Gastroesophageal sphincter (tissue), 4 donors: ENCODE measurements at regions not wholly inside any gene's neighbourhood (a gene's known extent, or its start where the extent isn't known, plus 50 kb on each side); places are given as distances from the start of the nearest gene placed in this dataset.

Experiments
- ATAC-seq: fragments of 150-250 bp; one replicate; pipeline ENCODE4 v1.9.1; 2016; ENCODE audit warnings: mild to moderate bottlenecking, moderate library complexity
- H3K27ac ChIP-seq, 4 donors: fragments of 200-600 bp; sonication (generic) in 3 of 4; 1 replicate in 3 of 4; 2 replicates in 1 of 4; pipeline ENCODE4 v1.5.1; 2016 to 2019
- H3K27me3 ChIP-seq: fragments of 200-600 bp; sonication (generic); one replicate; pipeline ENCODE4 v1.5.1; 2019
- H3K36me3 ChIP-seq, 2 donors: fragments of 200-600 bp; sonication (generic); one replicate each; pipeline ENCODE4 v1.5.1; 2019; ENCODE audit warnings: control low read depth in 1 of 2
- H3K4me1 ChIP-seq, 3 donors: fragments of 200-600 bp; sonication (generic); 1 replicate in 2 of 3; 2 replicates in 1 of 3; pipeline ENCODE4 v1.5.1; 2016 to 2019; ENCODE audit warnings: control low read depth in 2 of 3
- H3K4me3 ChIP-seq, 2 donors: fragments of 200-600 bp; sonication (generic); one replicate each; pipeline ENCODE4 v1.5.1; 2019; ENCODE audit warnings: mild to moderate bottlenecking in 1 of 2, moderate library complexity in 1 of 2
- H3K9me3 ChIP-seq, 3 donors: fragments of 200-600 bp; sonication (generic); one replicate each; pipeline ENCODE4 v1.5.1; 2017 to 2019; ENCODE audit warnings: control low read depth in 2 of 3
- EP300 ChIP-seq: sonication (generic); formaldehyde crosslinking; IDR thresholded peaks from one replicate; pipeline ENCODE4 v1.6.1; 2017; ENCODE audit warnings: antibody characterized with exemption, mild to moderate bottlenecking
- POLR2A ChIP-seq, 2 donors: fragments of 450-650 bp; IDR thresholded peaks; one replicate each; pipeline ENCODE4 v1.6.1; 2017; ENCODE audit warnings: antibody characterized with exemption in 2 of 2, mild to moderate bottlenecking in 2 of 2, moderate library complexity in 1 of 2
- POLR2AphosphoS5 ChIP-seq: sonication (generic); formaldehyde crosslinking; IDR thresholded peaks from one replicate; pipeline ENCODE4 v1.6.1; 2017; ENCODE audit warnings: antibody characterized with exemption
- WGBS, 2 donors: methylation state at CpG; one replicate each; pipeline ENCODE4 v1.1.5; 2018; ENCODE audit warnings: low coverage in 1 of 2; 5-methylcytosine and 5-hydroxymethylcytosine counted together
- TF ChIP-seq, protein P1 (sequence below), 4 experiments: fragments of 200-600 bp in 2 of 4; fragments of 450-650 bp in 2 of 4; sonication (generic) in 1 of 4; IDR thresholded peaks; one replicate each; pipeline ENCODE4 v1.5.1; 2017 to 2019; ENCODE audit warnings: antibody characterized with exemption in 4 of 4, mild to moderate bottlenecking in 2 of 4, moderate library complexity in 2 of 4

DNA sequence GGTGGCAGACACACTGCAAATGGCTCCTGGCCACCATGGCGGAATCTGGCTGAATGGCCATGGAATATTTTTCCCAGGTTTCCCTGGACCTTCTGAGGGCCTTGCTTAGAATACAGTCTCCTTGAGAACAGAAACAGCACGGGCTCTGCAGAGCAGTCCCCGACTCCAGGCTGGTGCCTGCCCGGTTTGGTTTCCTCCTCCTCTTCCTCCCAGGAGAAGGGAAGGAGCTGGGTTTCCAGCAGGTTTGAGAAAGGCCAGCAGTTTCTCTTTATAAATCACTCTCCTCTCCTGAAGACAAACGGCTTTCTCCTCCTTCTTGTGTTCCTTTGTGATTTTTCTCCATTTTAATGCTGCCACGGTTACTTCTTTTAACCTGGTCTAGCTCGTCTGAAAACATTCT is 106.8 kb upstream of the RFLNA start:
- Histone ChIP-seq H3K36me3 (no peaks in the 10 kb centered on the region), H3K9me3 (no peaks in the 10 kb centered on the region), H3K27ac (no peak overlapping the region), H3K4me3 (no peak overlapping the region), H3K27me3 (no peaks in the 10 kb centered on the region), H3K4me1 (peaks cover 0 to 16% (median 7%) of the 10 kb centered on the region in 3 donors)
- no peak for TF ChIP-seq POLR2AphosphoS5
- no peak for TF ChIP-seq POLR2A (IDR thresholded peaks at IDR 0.05)
- TF ChIP-seq EP300 = no peak
- TF ChIP-seq, protein P1, sequence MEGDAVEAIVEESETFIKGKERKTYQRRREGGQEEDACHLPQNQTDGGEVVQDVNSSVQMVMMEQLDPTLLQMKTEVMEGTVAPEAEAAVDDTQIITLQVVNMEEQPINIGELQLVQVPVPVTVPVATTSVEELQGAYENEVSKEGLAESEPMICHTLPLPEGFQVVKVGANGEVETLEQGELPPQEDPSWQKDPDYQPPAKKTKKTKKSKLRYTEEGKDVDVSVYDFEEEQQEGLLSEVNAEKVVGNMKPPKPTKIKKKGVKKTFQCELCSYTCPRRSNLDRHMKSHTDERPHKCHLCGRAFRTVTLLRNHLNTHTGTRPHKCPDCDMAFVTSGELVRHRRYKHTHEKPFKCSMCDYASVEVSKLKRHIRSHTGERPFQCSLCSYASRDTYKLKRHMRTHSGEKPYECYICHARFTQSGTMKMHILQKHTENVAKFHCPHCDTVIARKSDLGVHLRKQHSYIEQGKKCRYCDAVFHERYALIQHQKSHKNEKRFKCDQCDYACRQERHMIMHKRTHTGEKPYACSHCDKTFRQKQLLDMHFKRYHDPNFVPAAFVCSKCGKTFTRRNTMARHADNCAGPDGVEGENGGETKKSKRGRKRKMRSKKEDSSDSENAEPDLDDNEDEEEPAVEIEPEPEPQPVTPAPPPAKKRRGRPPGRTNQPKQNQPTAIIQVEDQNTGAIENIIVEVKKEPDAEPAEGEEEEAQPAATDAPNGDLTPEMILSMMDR (IDR thresholded peaks at IDR 0.05) = no peak
- ATAC-seq = no peak
- 53 to 70% methylated on average over 4 to 7 of the region's 7 CpGs for WGBS, 2 donors

DNA sequence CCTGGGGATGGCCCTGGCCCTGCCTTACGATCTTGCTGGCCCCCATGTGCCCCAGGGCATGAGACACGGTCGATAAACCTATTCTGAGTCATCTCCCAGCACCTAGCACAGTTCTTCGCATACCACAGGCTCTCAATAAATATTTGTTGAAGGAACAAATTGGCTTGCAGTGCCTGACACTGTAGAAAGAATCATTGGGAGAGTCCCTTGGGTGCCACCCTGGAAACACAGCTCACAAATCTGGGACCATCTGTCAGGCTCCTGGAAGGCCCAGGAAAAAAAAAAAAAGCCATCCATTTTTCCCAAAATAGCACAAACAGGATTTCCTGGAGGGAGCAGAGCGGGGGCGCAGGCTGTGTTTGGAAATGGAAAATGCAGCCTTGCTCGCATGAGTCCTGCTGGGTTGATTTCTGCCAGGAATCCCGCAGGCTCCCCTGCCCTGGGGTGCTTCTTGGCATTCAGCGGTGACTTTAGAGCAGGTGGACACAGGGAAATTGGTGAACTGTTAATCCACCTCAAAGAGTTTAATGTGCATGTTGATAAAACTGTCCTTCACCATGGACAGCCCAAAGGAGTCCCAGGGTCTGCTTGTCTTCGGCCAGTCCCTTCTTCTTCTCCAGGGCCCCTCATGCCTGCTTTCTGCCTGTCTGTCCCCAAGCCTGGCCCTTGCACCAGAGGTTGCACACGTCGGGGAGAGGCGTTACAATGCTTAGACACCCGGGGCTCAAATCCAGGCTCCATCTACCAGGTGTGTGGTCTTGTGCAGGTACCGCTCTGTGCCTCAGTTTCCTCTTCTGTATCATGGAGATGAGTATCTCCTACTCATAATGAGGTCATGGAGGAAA is 106.1 kb upstream of the RFLNA start:
- Histone ChIP-seq H3K27me3 (no peaks in the 10 kb centered on the region), H3K4me1 (peaks cover 0 to 16% (median 7%) of the 10 kb centered on the region in 3 donors), H3K27ac (no peak overlapping the region), H3K4me3 (no peak overlapping the region), H3K9me3 (no peaks in the 10 kb centered on the region), H3K36me3 (no peaks in the 10 kb centered on the region)
- 10 to 41% methylated on average over 4 to 9 of the region's 15 CpGs for WGBS, 2 donors
- no peak for ATAC-seq
- TF ChIP-seq, protein P1 (IDR thresholded peaks at IDR 0.05) = no peak
- TF ChIP-seq POLR2AphosphoS5 (no peak), POLR2A (IDR thresholded peaks at IDR 0.05) (no peak)

DNA sequence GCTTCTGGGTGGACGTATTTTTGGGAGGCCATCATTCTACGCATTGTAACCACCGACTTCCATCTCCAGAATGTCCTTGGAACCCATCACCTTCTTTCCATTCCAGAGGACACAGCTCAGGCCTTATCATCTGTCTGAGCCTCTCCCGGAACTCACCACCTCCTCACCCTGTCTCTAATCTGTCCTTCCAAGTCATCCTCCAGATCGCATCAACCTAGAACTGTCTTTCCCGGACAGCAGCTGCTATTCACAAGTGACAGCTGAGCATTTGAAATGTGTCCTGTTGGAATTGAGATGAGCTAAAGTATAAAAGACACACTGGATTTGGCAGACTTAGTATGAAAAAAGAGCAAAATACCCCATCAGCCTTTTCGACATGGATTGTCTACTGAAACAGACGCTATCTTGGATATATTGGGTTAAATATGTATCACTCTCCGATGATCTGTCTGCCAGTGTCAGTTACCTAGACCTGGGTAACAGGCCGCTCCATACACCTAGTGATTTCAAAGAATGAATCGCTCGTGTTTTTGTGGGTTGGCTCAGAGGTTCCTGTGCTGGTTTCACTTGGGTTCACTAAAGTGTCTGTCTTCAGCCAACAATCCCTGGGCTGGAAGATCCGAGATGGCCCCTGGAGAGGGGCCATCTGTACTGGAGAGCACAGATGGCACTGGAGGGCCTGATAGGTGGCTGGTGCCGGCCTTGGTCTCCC is 104.4 kb upstream of the RFLNA start:
- no peak overlapping the region for H3K27ac ChIP-seq
- no peaks in the 10 kb centered on the region for H3K9me3 ChIP-seq
- 94 to 96% methylated on average over 6 to 7 of the region's 14 CpGs for WGBS, 2 donors
- H3K4me3 ChIP-seq = no peak overlapping the region
- peaks cover 0 to 16% (median 7%) of the 10 kb centered on the region in 3 donors for H3K4me1 ChIP-seq
- no peak for ATAC-seq
- TF ChIP-seq POLR2A (IDR thresholded peaks at IDR 0.05) = no peak
- no peak for TF ChIP-seq EP300
- TF ChIP-seq, protein P1 (IDR thresholded peaks at IDR 0.05) = no peak
- TF ChIP-seq POLR2AphosphoS5 = no peak
- H3K36me3 ChIP-seq = no peaks in the 10 kb centered on the region
- H3K27me3 ChIP-seq = no peaks in the 10 kb centered on the region

DNA sequence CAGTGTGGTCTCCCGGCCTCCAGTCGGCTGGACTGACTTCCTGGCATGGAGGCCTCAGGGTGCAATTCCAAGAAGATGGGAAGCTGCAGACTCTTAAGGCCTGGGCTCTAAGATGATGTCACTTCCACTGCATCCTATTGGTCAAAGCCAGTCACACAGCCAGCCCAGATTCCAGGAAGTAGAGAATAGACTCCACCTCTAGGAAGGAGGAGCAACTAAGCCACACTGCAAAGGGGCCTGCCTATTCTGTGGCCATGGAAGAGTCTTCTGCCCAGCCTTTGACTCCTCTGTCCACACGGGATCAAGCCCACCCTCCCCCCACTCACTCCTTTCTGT is 103.9 kb upstream of the RFLNA start:
- Histone ChIP-seq H3K27me3 (no peaks in the 10 kb centered on the region), H3K9me3 (no peaks in the 10 kb centered on the region), H3K4me3 (no peak overlapping the region), H3K4me1 (peaks cover 0 to 16% (median 7%) of the 10 kb centered on the region in 3 donors), H3K36me3 (no peaks in the 10 kb centered on the region), H3K27ac (no peak overlapping the region)
- ATAC-seq = no peak
- no CpG with 5 or more reads among the region's 3 CpGs for WGBS, 2 donors
- TF ChIP-seq, protein P1 (IDR thresholded peaks at IDR 0.05) = no peak

DNA sequence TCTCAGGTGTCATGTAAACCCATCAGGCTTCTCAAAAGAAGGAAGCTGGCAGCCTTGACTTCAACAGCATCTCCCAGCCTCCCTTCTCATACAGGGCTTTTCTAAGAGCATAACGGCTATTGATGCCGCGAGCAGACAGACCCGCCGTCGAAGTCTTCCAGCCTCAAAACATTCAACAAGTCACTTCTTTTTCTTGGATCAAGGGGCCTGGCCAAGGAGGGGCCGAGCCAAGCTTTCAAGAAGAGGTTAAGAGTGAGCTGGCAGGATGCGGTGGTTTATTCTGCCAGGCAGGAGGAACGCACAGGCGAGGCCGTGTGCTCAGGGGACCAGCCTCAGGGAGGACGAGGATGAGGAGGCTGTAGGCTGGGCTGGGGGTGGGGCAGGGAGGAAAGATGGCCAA is 102.9 kb upstream of the RFLNA start:
- Histone ChIP-seq H3K4me3 (no peak overlapping the region), H3K4me1 (peaks cover 0 to 16% (median 7%) of the 10 kb centered on the region in 3 donors), H3K9me3 (peaks cover 0 to 6% (median 0%) of the 10 kb centered on the region in 3 donors), H3K27me3 (no peaks in the 10 kb centered on the region), H3K27ac (no peak overlapping the region), H3K36me3 (no peaks in the 10 kb centered on the region)
- WGBS, 2 donors = 68% methylated on average over 5 of the region's 12 CpGs; no CpG with 5 or more reads in 1 of the 2 donors
- ATAC-seq = no peak
- TF ChIP-seq, protein P1 (IDR thresholded peaks at IDR 0.05) = no peak
- no peak for TF ChIP-seq POLR2AphosphoS5
- TF ChIP-seq EP300 = no peak
- no peak for TF ChIP-seq POLR2A (IDR thresholded peaks at IDR 0.05)
